HG03378 (cell line): ENCODE measurements at regions not wholly inside any gene's neighbourhood (a gene's known extent, or its start where the extent isn't known, plus 50 kb on each side); places are given as distances from the start of the nearest gene placed in this dataset.
"Not testable (repeated sequence)": the region's sequence is repeated elsewhere in the genome, so short reads cannot be mapped to it uniquely, and the experiment has no call there.

ENCODE experiments used
- ATAC-seq: cut with Tn5 transposase; IDR thresholded peaks from one replicate; pipeline ENCODE4 v1.9.1; 2021; ENCODE audit warnings: mild to moderate bottlenecking, moderate library complexity; ENCODE audit not compliant: unreplicated experiment

- ATAC-seq: no peak
These were observed 392.9 kb upstream of the FOXG1 start for GRCh38 chr14:28373721-28374120.

GRCh38 chr14:28375295-28375694, 391.3 kb upstream of the FOXG1 start:
- no peak for ATAC-seq

- ATAC-seq: no peak
These were observed 384.9 kb upstream of the FOXG1 start for GRCh38 chr14:28381656-28382055.

- ATAC-seq: no peak
These were observed 384.0 kb upstream of the FOXG1 start for GRCh38 chr14:28382444-28383190.

DNA sequence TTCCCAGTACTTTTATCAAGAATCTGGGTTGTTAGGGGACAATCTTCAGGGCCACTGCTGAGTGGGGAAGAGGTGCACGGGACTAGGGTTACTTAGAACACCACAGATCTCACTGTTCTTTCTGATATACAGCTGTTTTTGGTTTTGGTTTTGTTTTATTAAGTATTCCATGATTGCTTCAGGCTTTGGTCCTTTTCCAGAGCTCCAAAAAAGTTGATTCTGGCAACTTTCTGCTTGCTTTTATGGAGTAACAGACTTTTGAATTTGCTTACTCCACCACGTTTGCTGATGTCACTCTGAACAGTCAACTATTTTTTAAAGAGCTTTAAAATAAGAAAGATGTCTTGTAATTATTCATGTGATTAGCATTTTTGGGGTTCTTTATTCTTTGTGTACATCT, 368.1 kb upstream of the FOXG1 start:
- no peak for ATAC-seq

- not testable (repeated sequence) for ATAC-seq
These were observed 364.9 kb upstream of the FOXG1 start for GRCh38 chr14:28401705-28402104.

- no peak for ATAC-seq
These were observed 360.4 kb upstream of the FOXG1 start for GRCh38 chr14:28406196-28406595.

DNA sequence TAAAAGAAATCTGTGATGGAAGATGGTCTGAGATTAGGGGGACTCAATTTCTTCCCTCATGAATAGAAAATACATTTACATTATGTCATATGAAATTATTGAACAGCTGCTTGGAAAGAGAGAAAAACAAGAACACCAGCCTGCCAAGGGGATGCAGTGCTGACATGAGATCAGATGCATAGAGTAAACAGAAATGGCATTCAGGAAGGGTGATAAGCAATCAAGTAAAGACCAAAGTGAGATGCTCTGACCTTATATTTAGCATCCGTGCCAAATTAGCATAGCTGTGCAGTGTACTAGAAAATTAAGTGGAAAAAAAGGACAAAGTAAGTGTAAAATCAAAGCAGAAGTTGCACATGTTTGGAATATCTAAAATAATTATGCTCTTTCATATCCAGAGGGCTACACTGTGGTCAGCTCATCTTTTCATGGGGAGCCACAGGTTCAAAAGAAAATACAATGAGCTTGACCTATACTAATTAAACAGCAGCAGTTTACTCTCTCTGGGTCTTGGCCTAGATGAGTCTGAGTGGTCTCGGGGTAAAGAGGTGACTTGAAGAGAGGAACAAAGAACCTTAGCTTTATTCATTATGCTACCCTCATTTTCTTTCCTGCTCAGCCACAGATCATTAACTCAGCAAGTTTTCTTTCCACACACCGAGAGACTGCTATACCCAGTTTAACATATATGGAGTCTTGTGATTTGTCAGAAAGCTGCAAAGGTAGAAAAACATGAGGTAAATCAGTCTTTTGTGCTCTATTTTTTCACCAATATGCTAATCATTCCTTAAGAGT, 359.4 kb upstream of the FOXG1 start:
- ATAC-seq: no peak

- no peak for ATAC-seq
These were observed 358.6 kb upstream of the FOXG1 start for GRCh38 chr14:28407996-28408395.

- no peak for ATAC-seq
These were observed 354.5 kb upstream of the FOXG1 start for GRCh38 chr14:28412077-28412476.

DNA sequence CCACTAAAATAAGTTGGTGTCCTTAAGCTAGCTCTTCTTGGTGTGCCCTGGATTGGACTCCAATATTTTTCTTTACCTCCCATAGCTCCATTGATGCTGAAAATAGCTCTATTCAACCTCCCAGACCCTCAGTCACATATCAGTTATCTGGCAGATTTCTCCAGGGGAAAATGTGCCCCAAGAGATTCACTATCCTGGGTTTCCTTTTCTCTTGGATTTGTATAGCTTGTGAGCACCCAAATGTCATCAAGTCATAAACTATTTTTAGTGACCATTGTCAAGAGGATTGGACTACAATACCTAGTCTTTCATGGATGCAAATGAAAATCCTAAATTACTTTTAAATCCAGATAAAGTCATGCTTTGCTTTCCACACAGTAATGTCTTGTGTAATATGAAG, 339.6 kb upstream of the FOXG1 start:
- ATAC-seq: no peak

GRCh38 chr14:28436821-28437220, 329.8 kb upstream of the FOXG1 start:
- ATAC-seq: no peak

DNA sequence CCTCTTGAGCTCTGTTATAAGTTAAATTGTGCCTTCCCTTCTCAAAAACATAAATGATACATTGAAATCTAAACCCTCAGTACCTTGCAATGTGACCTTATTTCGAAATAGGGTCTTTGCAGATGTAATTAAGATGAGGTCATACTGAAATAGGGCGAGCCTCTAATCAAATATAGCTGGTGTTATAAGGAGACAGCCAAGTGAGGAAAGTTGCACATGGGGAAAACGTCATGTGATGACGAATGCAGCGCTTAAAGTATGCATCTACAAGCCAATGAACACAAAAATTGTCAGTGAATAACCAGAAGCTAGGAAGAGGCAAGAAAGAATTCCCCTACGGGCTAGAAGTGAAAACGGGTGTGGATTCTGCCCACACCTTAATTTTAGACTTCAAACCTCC, 305.2 kb upstream of the FOXG1 start:
- ATAC-seq: no peak

- ATAC-seq: no peak
These were observed 299.0 kb upstream of the FOXG1 start for GRCh38 chr14:28467611-28468010.

- ATAC-seq: no peak
These were observed 298.1 kb upstream of the FOXG1 start for GRCh38 chr14:28468191-28469151.

DNA sequence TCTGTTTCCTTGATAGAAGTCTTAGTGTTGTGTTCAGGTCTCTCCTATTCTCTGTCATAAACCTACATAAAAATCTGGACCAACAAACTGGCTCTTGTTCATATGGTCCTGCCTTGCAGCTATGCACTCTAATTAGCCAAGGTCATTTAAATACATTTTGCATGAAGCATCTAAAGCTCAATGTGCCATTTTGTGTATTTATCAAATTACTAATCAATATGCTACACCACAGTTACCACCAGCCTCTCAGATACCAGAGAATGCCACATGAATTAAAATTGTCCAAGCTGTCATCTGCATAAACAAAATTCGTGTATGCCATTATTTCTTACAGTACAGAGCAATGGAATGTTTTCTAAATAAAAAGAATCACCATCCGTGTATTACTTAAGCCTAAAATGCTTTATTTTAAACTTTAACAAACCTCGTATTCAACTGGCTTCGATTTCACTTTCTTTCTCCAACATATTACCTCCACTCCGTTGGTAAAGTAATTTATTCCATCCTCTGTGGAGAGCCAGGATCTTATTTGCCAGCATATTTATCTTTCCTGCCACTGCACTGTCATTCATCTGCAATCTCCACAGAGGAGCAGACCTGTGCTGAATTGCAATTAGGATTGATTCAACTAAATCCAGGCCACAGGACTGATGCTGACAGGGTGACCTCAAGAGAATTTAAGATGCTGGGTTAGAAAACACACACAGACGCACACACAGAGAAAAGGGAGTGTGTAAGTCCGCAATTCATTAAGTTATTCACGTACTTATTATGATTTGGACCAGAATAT, 284.1 kb upstream of the FOXG1 start:
- no peak for ATAC-seq

DNA sequence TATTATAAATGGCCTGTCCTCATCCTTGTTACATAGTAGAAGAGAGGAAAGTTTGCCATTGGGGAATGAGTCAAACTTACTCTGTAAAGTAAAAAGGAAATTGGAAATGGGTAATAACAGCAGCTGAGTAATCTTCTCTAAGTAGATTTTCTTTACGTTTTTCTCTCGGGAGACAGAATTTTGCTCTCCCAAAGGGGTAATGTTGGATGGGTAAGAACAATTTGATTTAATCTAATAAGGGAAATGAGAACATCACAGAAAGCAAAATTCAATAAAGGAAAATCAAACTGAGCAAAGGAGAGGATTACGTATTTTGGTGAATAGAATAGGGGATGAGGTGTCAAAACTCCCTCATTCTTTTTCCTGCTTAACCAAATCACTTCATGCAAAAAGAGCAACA, 283.1 kb upstream of the FOXG1 start:
- no peak for ATAC-seq

DNA sequence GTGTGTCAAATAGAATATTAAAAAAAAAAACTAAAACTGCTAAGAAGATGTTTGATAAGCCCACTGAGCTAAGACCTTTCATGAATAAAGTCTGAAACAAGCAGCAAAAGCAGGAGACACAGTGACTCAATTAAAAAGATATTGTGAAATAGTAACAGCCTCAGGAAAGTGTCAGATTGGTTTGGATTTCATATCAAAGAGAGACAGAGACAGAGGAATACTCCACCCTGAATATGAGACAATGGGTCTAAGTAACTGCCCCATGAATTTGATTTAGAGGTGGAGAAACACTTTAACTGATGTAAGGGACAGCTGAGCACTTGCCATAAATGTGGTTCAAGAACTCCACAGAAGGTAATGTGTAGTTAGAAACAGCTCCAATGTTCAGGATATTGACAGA, 277.9 kb upstream of the FOXG1 start:
- ATAC-seq: no peak

DNA sequence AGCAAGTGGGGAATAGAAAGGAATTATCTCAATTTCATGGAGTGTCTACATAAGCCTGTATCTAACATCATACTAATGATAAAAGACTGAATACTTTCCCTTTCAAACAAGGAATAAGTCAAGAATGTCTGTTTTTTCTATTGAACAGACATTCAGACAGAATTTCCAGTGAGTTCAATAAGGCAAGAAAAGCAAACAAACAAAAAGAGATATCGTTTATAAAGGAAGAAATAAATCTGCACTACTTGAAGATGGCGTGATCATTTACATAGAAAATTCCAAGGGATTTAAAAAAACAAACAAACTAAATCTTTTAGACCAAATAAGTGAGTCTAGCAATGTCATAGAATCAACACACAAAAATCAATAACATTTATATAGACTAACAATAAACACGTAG, 273.1 kb upstream of the FOXG1 start:
- no peak for ATAC-seq

DNA sequence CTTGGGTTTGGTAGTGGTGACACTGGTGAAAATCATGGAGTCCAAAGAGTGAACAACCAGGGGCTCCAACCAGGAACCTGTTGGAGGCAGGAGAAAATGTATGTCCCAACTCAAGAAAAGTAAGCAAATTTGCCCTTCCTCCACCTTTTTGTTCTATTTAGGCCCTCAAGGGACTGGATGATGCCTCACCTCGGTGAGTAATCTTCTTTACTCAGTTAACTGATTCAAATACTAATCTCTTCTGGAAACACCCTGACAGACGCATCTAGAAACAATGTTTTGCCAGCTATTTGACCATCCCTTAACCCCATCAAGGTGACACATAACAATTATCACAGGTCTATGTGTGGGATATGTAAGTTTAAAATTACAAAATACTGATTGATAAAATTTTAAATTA, 272.4 kb upstream of the FOXG1 start:
- ATAC-seq: no peak

DNA sequence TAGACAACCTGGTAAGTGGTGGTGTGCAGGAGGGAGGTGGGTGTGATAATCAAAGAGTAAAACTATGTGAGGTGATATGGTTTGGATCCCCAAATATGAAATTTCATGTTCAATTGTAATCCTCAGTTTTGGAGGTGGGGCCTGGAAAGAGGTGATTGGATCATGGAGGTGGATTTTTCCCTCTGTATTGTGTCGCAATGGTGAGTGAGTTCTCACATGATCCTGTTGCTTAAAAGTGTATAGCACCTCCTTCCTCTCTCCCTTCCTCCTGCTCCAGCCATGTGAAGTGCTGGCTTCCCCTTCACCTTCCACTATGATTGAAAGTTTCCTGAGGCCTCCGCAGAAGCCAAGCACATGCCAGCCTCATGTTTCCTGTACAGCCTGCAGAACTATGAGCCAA, 270.2 kb upstream of the FOXG1 start:
- ATAC-seq: no peak
